Upper lobe of left lung (tissue), 4 donors: ENCODE measurements at regions not wholly inside any gene's neighbourhood (a gene's known extent, or its start where the extent isn't known, plus 50 kb on each side); places are given as distances from the start of the nearest gene placed in this dataset.

ENCODE experiments used
- CTCF ChIP-seq, 6 experiments: fragments of 450-650 bp in 4 of 6; fragments of 200-600 bp in 2 of 6; sonication (generic) in 2 of 6; IDR thresholded peaks; one replicate each; pipeline ENCODE4 v1.5.1; 2016 to 2019; ENCODE audit warnings: antibody characterized with exemption in 6 of 6
- POLR2AphosphoS5 ChIP-seq, 2 donors: sonication (generic); formaldehyde crosslinking; IDR thresholded peaks; one replicate each; pipeline ENCODE4 v1.5.1; 2017; ENCODE audit warnings: antibody characterized with exemption in 2 of 2

DNA sequence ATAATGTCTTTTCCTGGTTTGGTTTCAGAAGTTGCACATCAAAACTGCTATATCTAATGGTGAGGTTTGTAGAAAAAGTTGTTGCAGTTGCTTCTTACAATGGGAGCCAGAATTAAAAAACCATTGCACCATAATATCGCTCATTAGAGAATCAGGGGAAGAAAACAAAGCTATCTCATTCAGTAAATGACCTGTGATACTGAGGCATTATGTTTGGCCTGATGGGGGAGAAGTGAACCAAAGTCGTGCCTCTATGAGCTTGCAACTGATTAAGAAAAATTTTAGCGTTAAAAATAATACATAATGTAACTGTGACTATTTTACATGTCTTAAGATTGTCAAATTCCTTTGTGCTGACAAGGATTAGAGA lies 60.2 kb upstream of the ARHGEF26 start:
- no peak for TF ChIP-seq POLR2AphosphoS5 (IDR thresholded peaks at IDR 0.05)
- TF ChIP-seq CTCF (IDR thresholded peaks at IDR 0.05), result no peak
